ENCODE measurements at regions not wholly inside any gene's neighbourhood (a gene's known extent, or its start where the extent isn't known, plus 50 kb on each side); places are given as distances from the start of the nearest gene placed in this dataset.

DNA sequence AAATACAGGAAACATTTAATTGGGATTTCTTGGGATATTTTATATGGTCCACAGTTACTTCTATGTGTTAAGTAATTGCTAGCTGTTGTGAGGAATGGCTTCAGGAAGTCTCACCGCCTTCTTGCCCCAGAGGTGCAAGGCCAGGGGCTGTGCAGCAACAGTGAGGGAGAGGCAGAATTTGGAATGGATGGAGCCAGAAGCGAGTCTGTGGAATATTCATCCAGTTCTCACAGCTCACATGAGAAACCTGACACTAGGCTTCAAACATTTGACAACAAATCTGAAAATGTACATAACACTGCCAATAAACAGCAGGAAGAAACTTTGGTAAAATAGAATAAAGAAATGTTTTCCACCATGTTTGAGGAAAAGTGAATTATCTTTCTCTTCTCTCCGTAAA, 66.5 kb downstream of the GPR6 start:
- TF ChIP-seq POLR2A (IDR thresholded peaks at IDR 0.05) = no peak
- TF ChIP-seq CTCF (IDR thresholded peaks at IDR 0.05) = no peak
